Breast epithelium (tissue), 4 donors: ENCODE measurements at regions not wholly inside any gene's neighbourhood (a gene's known extent, or its start where the extent isn't known, plus 50 kb on each side); places are given as distances from the start of the nearest gene placed in this dataset.

Source experiments
- DNase-seq, 2 donors: peaks; one replicate each; pipeline ENCODE4 v3.0.0-alpha.2; 2019; ENCODE audit warnings: low spot score in 2 of 2
- H3K27ac ChIP-seq, 2 donors: fragments of 200-600 bp; sonication (generic) in 1 of 2; one replicate each; pipeline ENCODE4 v1.5.1; 2016 to 2019; ENCODE audit warnings: mild to moderate bottlenecking in 1 of 2
- H3K27me3 ChIP-seq, 2 donors: fragments of 200-600 bp; sonication (generic) in 1 of 2; one replicate each; pipeline versions ENCODE4 v1.5.1 to v1.6.0; 2017 to 2019; ENCODE audit warnings: control low read depth in 1 of 2, mild to moderate bottlenecking in 1 of 2
- H3K36me3 ChIP-seq: fragments of 200-600 bp; one replicate; pipeline ENCODE4 v1.5.1; 2019
- H3K4me1 ChIP-seq, 2 donors: fragments of 200-600 bp; sonication (generic); one replicate each; pipeline ENCODE4 v1.5.1; 2016 to 2019; ENCODE audit warnings: control low read depth in 1 of 2
- H3K4me3 ChIP-seq, 3 donors: fragments of 200-600 bp; sonication (generic); 1 replicate in 2 of 3; 2 replicates in 1 of 3; pipeline ENCODE4 v1.5.1; 2016 to 2019; ENCODE audit warnings: mild to moderate bottlenecking in 3 of 3, moderate library complexity in 2 of 3
- H3K9me3 ChIP-seq, 2 donors: fragments of 200-600 bp; sonication (generic) in 1 of 2; one replicate each; pipeline ENCODE4 v1.5.1; 2016 to 2019; ENCODE audit warnings: control low read depth in 1 of 2
- CTCF ChIP-seq, 3 donors: fragments of 450-650 bp; IDR thresholded peaks; one replicate each; pipeline ENCODE4 v1.5.1; 2016 to 2017; ENCODE audit warnings: antibody characterized with exemption in 3 of 3, mild to moderate bottlenecking in 3 of 3, moderate library complexity in 3 of 3
- POLR2A ChIP-seq: fragments of 450-650 bp; IDR thresholded peaks from one replicate; pipeline ENCODE4 v1.6.1; 2016; ENCODE audit warnings: antibody characterized with exemption, mild to moderate bottlenecking, moderate library complexity
- POLR2AphosphoS5 ChIP-seq, 3 donors: sonication (generic); formaldehyde crosslinking; IDR thresholded peaks; one replicate each; pipeline ENCODE4 v1.6.1; 2017; ENCODE audit warnings: antibody characterized with exemption in 3 of 3
- intact Hi-C: fragments of 100-400 bp; cut with DNase I; formaldehyde crosslinking; loops from one replicate; pipeline ENCODE4 v1.15.1; 2023; ENCODE audit warnings: low total_unique reads

DNA sequence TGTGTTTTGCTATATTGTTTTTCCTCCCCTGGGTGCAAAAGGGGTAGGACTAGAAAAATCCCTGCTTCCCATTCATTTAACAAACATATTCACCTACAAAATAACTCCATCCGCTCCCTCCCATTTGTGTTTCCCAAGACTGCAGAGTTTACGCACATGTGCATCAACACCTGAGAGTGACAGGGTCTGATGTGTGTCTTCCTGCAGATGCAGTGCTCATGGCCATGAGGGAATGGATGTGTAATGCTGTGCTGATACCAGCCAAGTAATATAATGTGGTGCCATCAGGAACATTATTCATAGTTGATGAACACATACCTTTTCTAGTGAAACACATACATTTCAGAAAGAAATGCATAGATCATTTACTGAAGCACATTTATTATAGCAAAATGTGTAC is 83.2 kb downstream of the CXXC4 start:
- Histone ChIP-seq H3K4me1 (no peaks in the 10 kb centered on the region), H3K36me3 (no peaks in the 10 kb centered on the region), H3K27ac (no peak overlapping the region), H3K4me3 (no peak overlapping the region), H3K9me3 (no peaks in the 10 kb centered on the region), H3K27me3 (no peaks in the 10 kb centered on the region)
- no peak for TF ChIP-seq POLR2A
- TF ChIP-seq CTCF (IDR thresholded peaks at IDR 0.05): no peak
- TF ChIP-seq POLR2AphosphoS5 (IDR thresholded peaks at IDR 0.05): no peak
- DNase-seq: no peak
- intact Hi-C loops: no loop called here

- no peaks in the 10 kb centered on the region for H3K36me3 ChIP-seq
- H3K27me3 ChIP-seq: no peaks in the 10 kb centered on the region
- intact Hi-C loops: no loop called here
- no peak overlapping the region for H3K27ac ChIP-seq
- no peaks in the 10 kb centered on the region for H3K9me3 ChIP-seq
- DNase-seq: no peak
- H3K4me1 ChIP-seq: no peaks in the 10 kb centered on the region
- TF ChIP-seq CTCF (IDR thresholded peaks at IDR 0.05) (no peak), POLR2A (no peak), POLR2AphosphoS5 (IDR thresholded peaks at IDR 0.05) (no peak)
- H3K4me3 ChIP-seq: no peak overlapping the region
These were observed 85.8 kb downstream of the CXXC4 start for GRCh38 chr4:104408878-104409277.

DNA sequence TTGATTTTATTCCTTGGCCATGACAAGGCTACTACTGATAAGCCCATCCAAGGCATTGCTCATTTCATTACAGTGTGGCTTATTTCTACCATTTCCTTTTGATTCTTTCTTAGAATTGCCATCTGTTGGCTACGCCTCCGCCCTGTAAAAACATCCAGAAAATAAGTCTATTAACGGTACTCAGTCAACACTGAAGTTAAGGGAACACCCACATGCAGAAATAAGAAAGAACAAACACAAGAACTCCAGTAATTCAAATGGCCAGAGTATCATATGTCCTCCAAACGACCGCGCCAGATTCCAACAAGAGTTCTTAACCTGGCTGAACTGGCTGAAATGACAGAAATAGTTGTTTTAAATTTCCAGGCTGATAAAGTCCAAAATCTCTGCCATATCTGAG is 90.3 kb downstream of the CXXC4 start:
- intact Hi-C loops: no loop called here
- H3K4me1 ChIP-seq: no peaks in the 10 kb centered on the region
- no peaks in the 10 kb centered on the region for H3K27me3 ChIP-seq
- no peak for TF ChIP-seq POLR2AphosphoS5 (IDR thresholded peaks at IDR 0.05)
- no peak for TF ChIP-seq CTCF (IDR thresholded peaks at IDR 0.05)
- peaks cover 4% of the 10 kb centered on the region for H3K36me3 ChIP-seq
- no peak for DNase-seq
- H3K4me3 ChIP-seq: no peak overlapping the region
- no peak overlapping the region for H3K27ac ChIP-seq
- H3K9me3 ChIP-seq: peaks cover 0 to 12% of the 10 kb centered on the region in 2 donors

- Histone ChIP-seq H3K9me3 (no peaks in the 10 kb centered on the region), H3K36me3 (no peaks in the 10 kb centered on the region), H3K4me1 (no peaks in the 10 kb centered on the region), H3K4me3 (no peak overlapping the region), H3K27ac (no peak overlapping the region), H3K27me3 (no peaks in the 10 kb centered on the region)
- no peak for TF ChIP-seq CTCF (IDR thresholded peaks at IDR 0.05)
- DNase-seq: no peak
- intact Hi-C loops: loop anchor here (5.0 kb wide), 1 partner anchor 157 kb away; no protein-coding TSS in a partner anchor
These were observed 99.5 kb downstream of the CXXC4 start for GRCh38 chr4:104395168-104395614.

DNA sequence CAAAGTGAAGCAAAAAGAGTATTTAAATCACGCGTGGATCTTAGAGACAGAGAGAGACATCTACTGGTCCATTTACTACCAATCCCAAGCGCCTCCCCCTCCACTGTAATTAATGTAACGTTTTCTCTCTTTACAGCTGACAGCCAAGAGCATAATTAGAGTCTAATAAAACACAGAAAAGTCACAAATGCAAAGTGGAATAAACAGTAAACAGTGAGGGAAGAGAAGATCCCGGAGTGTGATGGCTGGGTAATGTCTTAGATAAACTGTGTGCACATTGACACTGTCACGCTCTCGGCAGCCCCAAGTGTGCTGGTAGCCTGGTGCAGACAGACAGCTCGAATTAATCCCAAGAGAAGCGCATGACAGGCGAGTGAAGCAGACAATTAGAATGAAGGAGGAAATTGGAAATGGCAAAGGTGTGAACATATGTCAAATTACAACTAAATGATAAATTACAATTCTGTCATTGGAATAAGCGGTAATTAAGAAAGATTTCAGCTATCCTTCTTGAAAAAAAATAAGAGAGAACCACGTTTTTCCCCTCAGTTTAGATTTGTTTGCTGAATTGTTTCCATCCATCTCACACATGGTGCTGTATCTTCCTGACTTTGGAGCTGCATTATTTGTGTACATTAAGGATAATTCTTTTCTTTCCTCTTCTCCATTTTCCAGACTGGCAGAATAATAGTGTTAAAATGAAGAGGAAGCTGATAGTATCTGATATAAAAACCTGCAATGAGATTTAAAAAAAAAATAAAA is 100.1 kb downstream of the CXXC4 start:
- no peak for TF ChIP-seq CTCF (IDR thresholded peaks at IDR 0.05)
- no peak for TF ChIP-seq POLR2AphosphoS5 (IDR thresholded peaks at IDR 0.05)
- no peak for TF ChIP-seq POLR2A
- no peaks in the 10 kb centered on the region for H3K27me3 ChIP-seq
- intact Hi-C loops: loop anchor here (5.0 kb wide), 1 partner anchor 158 kb away; no protein-coding TSS in a partner anchor
- H3K9me3 ChIP-seq: no peaks in the 10 kb centered on the region
- H3K36me3 ChIP-seq: no peaks in the 10 kb centered on the region
- H3K4me1 ChIP-seq: no peaks in the 10 kb centered on the region
- no peak for DNase-seq
- peak overlapping the region in 1 of 3 donors; percentile 38 for H3K4me3 ChIP-seq
- H3K27ac ChIP-seq: no peak overlapping the region
